HL-60 (cell line): ENCODE measurements at regions not wholly inside any gene's neighbourhood (a gene's known extent, or its start where the extent isn't known, plus 50 kb on each side); places are given as distances from the start of the nearest gene placed in this dataset.

Experiments used
- DNase-seq, 2 experiments: peaks; one replicate each; pipeline ENCODE4 v3.0.0-alpha.2; 2010 to 2020; ENCODE audit warnings: low read depth in 1 of 2, low spot score in 1 of 2
- H3K27ac ChIP-seq: fragments of 250-450 bp; sonication (Bioruptor Pico); replicated peaks from 2 replicates; pipeline ENCODE4 v1.5.1; 2020; ENCODE audit warnings: mild to moderate bottlenecking, moderate library complexity
- H3K27me3 ChIP-seq: fragments of 250-450 bp; sonication (Bioruptor Pico); 2 replicates; pipeline ENCODE4 v1.5.1; 2021; ENCODE audit warnings: mild to moderate bottlenecking, moderate library complexity; ENCODE audit not compliant: insufficient read depth, poor library complexity, severe bottlenecking
- H3K4me3 ChIP-seq: replicated peaks from 2 replicates; pipeline ENCODE4 v1.5.1; 2011; ENCODE audit warnings: mild to moderate bottlenecking, control low read depth, low read length; ENCODE audit not compliant: insufficient read depth
- CTCF ChIP-seq: IDR thresholded peaks from one replicate; pipeline ENCODE4 v1.5.1; 2011; ENCODE audit warnings: low read length, control low read depth, inconsistent platforms; ENCODE audit not compliant: insufficient read depth
- GABPA ChIP-seq: IDR thresholded peaks from 2 replicates; pipeline ENCODE4 v1.6.1; 2012; ENCODE audit warnings: low read depth
- POLR2AphosphoS5 ChIP-seq: IDR thresholded peaks from 2 replicates; pipeline ENCODE4 v1.6.1; 2012; ENCODE audit warnings: low read depth
- SPI1 ChIP-seq: IDR thresholded peaks from 2 replicates; pipeline ENCODE4 v1.6.1; 2012; ENCODE audit warnings: low read depth, mild to moderate bottlenecking, borderline replicate concordance
- TF ChIP-seq, protein P1 (sequence below): IDR thresholded peaks from 2 replicates; pipeline ENCODE4 v1.6.1; 2012; ENCODE audit warnings: low read depth; ENCODE audit not compliant: insufficient replicate concordance

DNA sequence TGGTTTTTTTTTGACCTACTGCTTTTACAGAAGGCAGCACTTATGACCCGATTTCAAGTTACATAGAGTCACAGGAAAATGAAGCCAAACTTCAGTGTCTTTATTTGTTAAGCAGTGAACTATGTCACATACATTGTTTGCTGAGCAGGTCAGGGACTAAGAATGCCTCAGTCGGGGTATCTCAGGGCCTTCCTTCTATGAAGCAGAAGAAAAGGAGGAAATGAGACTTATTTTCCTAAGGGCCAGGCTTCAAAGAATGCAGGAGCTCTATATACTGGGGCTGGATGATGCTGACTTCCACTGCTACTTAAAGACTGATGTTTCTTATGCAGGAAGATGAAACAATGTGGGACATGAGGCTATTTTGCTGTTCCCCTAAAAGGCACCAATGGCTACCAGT lies 558.4 kb upstream of the IGFBP7 start:
- H3K27me3 ChIP-seq = no peaks in the 10 kb centered on the region
- DNase-seq = no peak
- no peak for TF ChIP-seq SPI1
- TF ChIP-seq GABPA = no peak
- TF ChIP-seq POLR2AphosphoS5 = no peak
- TF ChIP-seq CTCF = no peak
- TF ChIP-seq, protein P1, sequence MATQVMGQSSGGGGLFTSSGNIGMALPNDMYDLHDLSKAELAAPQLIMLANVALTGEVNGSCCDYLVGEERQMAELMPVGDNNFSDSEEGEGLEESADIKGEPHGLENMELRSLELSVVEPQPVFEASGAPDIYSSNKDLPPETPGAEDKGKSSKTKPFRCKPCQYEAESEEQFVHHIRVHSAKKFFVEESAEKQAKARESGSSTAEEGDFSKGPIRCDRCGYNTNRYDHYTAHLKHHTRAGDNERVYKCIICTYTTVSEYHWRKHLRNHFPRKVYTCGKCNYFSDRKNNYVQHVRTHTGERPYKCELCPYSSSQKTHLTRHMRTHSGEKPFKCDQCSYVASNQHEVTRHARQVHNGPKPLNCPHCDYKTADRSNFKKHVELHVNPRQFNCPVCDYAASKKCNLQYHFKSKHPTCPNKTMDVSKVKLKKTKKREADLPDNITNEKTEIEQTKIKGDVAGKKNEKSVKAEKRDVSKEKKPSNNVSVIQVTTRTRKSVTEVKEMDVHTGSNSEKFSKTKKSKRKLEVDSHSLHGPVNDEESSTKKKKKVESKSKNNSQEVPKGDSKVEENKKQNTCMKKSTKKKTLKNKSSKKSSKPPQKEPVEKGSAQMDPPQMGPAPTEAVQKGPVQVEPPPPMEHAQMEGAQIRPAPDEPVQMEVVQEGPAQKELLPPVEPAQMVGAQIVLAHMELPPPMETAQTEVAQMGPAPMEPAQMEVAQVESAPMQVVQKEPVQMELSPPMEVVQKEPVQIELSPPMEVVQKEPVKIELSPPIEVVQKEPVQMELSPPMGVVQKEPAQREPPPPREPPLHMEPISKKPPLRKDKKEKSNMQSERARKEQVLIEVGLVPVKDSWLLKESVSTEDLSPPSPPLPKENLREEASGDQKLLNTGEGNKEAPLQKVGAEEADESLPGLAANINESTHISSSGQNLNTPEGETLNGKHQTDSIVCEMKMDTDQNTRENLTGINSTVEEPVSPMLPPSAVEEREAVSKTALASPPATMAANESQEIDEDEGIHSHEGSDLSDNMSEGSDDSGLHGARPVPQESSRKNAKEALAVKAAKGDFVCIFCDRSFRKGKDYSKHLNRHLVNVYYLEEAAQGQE = no peak

DNA sequence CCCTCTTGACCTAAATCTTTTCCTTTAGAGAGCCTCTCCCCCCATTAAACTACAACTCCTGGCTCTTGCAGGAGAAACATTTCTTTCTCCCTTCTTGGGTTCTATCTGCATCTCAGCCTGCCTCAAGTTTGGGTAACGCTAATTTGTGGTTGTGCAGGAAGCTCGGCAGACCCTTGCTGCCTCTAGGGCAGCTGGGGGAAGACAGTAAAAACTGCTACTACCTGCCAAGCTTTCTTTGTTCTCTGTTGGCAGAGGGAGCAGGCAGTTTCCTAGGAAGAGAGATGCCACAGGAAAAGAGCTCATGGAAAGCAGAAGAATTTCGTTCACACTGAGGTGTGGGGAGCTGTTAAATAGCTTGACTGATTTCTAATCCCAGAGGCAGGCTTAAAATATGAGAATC lies 555.6 kb upstream of the IGFBP7 start:
- no peaks in the 10 kb centered on the region for H3K27me3 ChIP-seq
- H3K27ac ChIP-seq = no peak overlapping the region
- TF ChIP-seq, protein P1 = no peak
- no peak for TF ChIP-seq POLR2AphosphoS5
- TF ChIP-seq GABPA = no peak
- no peak for TF ChIP-seq SPI1
- TF ChIP-seq CTCF = no peak
- no peak overlapping the region for H3K4me3 ChIP-seq
- DNase-seq = no peak

More for the DNA sequence above, 558.4 kb upstream of the IGFBP7 start:
- Histone ChIP-seq H3K4me3 (no peak overlapping the region), H3K27ac (no peak overlapping the region)

DNA sequence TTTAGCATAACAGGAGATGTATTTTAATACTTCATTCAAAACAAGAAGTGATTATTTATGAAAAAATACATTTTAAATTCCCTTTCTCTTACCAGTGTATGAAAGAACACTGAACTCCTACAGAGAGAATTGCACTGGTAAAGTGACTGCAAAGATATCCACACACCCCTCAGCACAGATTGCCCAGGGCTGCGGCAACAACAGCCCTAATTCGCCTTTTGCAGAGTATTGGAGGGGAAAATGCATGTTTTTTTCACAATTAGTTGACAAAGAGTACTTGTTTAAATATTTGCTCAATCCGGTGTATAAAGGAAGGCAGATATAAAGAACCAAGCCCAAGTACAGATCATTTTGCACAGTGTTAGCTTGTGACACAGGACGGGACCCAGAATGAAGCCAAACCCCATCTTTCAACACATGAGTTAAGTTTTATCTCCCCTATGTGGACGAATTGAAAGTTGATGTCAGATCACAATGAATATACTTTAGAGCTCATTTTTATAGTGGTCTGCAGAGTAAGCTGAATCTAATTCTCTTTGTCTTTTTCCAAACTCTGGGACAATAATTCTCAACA lies 551.4 kb upstream of the IGFBP7 start:
- no peak for TF ChIP-seq GABPA
- no peak for TF ChIP-seq POLR2AphosphoS5
- TF ChIP-seq, protein P1 = no peak
- TF ChIP-seq CTCF = no peak
- TF ChIP-seq SPI1 = no peak
- H3K4me3 ChIP-seq = no peak overlapping the region
- H3K27me3 ChIP-seq = no peaks in the 10 kb centered on the region
- H3K27ac ChIP-seq = no peak overlapping the region
- DNase-seq = no peak
